ENCODE measurements at regions not wholly inside any gene's neighbourhood (a gene's known extent, or its start where the extent isn't known, plus 50 kb on each side); places are given as distances from the start of the nearest gene placed in this dataset.

- DNase-seq: no peak
- no peaks in the 10 kb centered on the region for H3K36me3 ChIP-seq
- no peak for TF ChIP-seq EP300 (IDR thresholded peaks at IDR 0.05; ENCODE audit: low read depth)
- no peak overlapping the region for H3K4me3 ChIP-seq
- no peak overlapping the region for H3K27ac ChIP-seq
- 60 to 73% methylated on average over 1 to 4 of the region's 4 CpGs for WGBS, 2 donors (ENCODE audit: low coverage in 1 of 2)
- H3K27me3 ChIP-seq: no peaks in the 10 kb centered on the region
- H3K9me3 ChIP-seq: no peaks in the 10 kb centered on the region
- in situ Hi-C loops (cut with MboI; ENCODE audit: low pct_ligation_motif_present in 1 of 4, low pct_unique_long_range_greater_than_20kb in 1 of 4, low sequenced_read_pairs in 3 of 4): no loop called here
- H3K4me1 ChIP-seq: peaks cover 0 to 5% (median 0%) of the 10 kb centered on the region in 4 donors
- intact Hi-C loops (cut with DNase I; ENCODE audit: low total_unique reads): no loop called here
Measured at GRCh38 chr5:135629666-135630065, 50.9 kb upstream of the CXCL14 start.

GRCh38 chr5:135628771-135629563 lies 50.2 kb upstream of the CXCL14 start:
- TF ChIP-seq CTCF (IDR thresholded peaks at IDR 0.05) (no peak), POLR2AphosphoS5 (IDR thresholded peaks at IDR 0.05) (no peak), EP300 (IDR thresholded peaks at IDR 0.05; ENCODE audit: low read depth) (no peak), POLR2A (IDR thresholded peaks at IDR 0.05) (no peak)

More at GRCh38 chr5:135628771-135629563, 50.2 kb upstream of the CXCL14 start:
- H3K9me3 ChIP-seq: no peaks in the 10 kb centered on the region
- in situ Hi-C loops (cut with MboI; ENCODE audit: low pct_ligation_motif_present in 1 of 4, low pct_unique_long_range_greater_than_20kb in 1 of 4, low sequenced_read_pairs in 3 of 4): no loop called here
- no peak overlapping the region for H3K27ac ChIP-seq
- H3K36me3 ChIP-seq: no peaks in the 10 kb centered on the region
- DNase-seq: no peak
- no peaks in the 10 kb centered on the region for H3K27me3 ChIP-seq
- peaks cover 0 to 5% (median 0%) of the 10 kb centered on the region in 4 donors for H3K4me1 ChIP-seq
- intact Hi-C loops (cut with DNase I; ENCODE audit: low total_unique reads): no loop called here
- WGBS, 2 donors (ENCODE audit: low coverage in 1 of 2): 64 to 81% methylated on average over 6 to 7 of the region's 7 CpGs
- no peak overlapping the region for H3K4me3 ChIP-seq
